Germinal center (tissue), 1 donor: ENCODE measurements at regions not wholly inside any gene's neighbourhood (a gene's known extent, or its start where the extent isn't known, plus 50 kb on each side); places are given as distances from the start of the nearest gene placed in this dataset.

Experiments
- DNase-seq: peaks from one replicate; pipeline ENCODE4 v3.0.0; 2012; ENCODE audit warnings: mixed read lengths, low spot score

DNA sequence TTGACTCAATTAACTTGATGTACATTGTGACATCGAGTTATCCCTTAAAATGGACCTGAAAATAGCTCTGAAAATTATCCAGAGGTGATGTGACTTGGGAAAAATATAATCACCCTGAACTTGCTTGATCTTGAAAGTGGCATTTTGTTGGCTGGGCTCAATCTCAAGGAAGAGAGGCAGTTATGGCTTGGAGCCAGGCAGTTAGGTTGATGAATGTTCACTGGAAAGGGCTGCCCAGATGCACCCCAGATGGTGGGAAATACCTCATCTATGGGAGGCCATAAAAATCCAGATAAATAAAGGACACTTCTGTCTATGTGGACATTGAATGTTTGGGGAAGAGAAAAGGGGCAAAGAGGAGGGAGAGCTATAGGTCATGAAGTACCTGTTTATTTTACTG is 55.7 kb upstream of the OR5AN1 start:
- no peak for DNase-seq

DNA sequence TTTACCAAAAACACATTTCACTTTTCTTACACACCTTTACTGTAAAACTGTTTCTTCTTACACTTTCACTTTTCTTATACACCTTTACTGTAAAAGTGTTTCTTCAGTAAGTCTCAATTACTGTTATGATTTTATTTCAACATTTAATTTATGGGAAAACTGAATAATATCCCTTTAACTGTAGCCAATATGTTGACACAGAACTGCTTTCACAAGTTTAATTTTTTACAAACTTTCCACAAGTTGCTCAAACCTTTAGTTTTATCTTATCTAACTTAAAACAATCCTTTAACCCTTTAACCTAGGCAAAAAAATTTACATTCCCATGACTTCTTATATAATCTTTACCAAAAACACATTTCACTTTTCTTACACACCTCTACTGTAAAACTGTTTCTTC is 63.3 kb upstream of the OR5AN1 start:
- DNase-seq, result no peak

DNA sequence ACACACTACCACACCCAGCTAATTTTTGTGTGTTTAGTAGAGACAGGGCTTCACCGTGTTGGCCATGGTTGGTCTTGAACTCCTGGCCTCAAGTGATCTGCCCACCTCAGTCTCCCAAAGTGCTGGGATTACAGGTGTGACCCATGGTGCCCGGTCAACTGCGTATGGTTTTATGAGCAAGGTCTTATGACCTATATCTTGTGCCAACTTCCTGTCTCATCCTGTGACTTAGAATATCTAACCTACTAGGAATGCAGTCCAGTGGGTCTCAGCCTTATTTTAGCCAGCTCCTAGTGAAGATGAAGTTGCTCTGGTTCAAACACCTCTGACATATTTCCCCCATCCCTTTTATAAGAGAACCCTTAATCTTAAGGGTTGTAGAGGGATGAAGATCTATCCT is 66.1 kb upstream of the OR5AN1 start:
- no peak for DNase-seq

DNA sequence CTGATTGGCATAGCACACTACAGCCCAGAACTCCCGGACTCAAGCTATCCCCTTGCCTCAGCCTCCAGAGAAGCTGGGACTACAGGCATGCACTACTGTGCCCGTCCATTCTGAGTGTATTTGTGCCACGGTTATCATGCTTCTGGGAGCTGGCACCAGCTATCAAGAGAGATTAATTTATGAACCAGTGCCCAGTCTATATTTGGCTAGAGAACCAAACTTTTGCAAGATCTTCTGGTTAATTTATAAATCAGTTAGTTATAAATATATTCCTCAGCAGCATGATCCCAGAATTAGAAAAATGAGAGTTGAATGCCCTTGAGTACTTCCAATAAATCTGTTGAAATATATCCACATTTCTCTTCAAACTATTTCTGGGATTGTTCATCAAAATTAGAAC is 67.5 kb upstream of the OR5AN1 start:
- DNase-seq, result no peak

DNA sequence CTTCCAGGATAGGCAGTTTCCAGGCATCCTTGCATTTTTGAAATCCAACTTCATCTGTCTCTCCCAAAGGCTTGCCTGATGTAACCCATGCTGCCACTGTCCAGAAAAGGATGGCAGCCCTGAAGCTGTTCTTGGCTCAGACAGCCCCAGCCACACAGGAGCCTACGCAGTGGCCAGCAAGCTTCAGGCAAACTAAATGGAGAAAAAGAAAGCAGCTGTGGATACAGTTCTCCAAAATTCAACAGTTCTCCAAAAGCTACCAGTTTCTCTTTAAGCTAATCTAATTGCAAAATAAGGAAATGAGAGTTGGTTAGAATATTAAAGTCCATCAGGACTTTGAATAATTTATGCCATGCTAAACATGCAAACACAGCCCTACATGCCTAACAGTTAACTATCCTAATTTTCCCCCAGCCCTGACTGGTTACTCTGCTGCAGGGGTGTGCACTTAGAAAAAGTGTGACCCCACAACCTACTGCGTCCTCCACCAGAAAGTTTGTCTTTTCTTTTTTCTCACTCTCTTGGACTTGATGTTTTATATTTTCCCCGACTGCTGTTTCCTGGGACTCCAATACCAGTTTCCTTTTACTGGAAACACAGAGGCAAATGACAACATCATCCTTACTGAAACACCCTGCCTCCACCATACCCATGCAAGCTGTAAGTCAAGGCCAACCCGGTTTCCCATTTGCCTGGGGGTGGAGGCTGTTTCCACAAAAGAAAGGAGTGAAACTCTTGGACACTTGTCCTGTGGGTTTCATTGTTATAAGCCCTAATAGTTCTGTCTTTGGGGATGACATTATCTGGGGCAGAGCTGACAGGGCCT is 69.1 kb upstream of the OR5AN1 start:
- DNase-seq, result peak; percentile 47

DNA sequence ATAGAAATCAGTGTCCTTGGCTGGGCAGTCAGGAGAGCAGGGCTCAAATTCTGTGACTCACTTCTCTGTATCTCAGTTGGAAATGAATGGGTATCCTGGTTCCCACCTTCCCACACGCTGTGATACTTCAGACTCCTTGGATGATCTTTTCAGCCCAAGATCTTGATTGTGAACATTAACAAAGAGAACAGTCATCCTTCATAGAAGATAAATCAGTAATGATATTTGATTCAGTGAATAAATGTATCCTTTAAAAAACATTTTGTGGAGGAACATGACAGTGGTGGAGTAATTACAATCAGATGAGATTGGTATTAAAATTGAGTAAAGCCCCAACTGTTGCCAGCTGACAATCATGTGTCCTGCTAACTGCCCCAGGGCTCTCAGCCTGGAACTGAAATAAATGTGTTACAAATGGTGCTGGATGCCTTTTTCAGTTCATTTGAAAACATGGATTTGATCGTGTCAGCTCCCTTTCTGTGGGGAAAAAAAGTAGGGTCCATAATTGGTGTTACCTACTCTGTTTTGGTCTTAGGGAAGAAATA is 72.9 kb upstream of the OR5AN1 start:
- no peak for DNase-seq

DNA sequence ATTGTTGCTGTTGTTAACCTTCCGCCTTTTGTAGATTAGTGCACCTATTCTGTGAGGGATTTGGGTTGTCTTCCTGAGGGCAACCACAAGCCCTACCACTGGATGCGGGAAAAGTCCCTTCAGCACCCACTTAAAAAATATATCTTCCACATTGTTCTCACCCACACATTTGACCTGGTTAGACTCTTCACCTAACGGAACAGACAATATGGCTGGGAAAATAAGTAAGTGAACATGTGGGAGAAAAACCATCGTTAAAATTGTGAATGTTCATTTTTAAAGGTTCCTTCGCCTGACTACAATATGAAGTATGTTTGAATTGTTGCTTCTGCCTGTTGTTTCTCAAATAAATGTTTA is 72.0 kb upstream of the MPEG1 start:
- DNase-seq, result no peak

DNA sequence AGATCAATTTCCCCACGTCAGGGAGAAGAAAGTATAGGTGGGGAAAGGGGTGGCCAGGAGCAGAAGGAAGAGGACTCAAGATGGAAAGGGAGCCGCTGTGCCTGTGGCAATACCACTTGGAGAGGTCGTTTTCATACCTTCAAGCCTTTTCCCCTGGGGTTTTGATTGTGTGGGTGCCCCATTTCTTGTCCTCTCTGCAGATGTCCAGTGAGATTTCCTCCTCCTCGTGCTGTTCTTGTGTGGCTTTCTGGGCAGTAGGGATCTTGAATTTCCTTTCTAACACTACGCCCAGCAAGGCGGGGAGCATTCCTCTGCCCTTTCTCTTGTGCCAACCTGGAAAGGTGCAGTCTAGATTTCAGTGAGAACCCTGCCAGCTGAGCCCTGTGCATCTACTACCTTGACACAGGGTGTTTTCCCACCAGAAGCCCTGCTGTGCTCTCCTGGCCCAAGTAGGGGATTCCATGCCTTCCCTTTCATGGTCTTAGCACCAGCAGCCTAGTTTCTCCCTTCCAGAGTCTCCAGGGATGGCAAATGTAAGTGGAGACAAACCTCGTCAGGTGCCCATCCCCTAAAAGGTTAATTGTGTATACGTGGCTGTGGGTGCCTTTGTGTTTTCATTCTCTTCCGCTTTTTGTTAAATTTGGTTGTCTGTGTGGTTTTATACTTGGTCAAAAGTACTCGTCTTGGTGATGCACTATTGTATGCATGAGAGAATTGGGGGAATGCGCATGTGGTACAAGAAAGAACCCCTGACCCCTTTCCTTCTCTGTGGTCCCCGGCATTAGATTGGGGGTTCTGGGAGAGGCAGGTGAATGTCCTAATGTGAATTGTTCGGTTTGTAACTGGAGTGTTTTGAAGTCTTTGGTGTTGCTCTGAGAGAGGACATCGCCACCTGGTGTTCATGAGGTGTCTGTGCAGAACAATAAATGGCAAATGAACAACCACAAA is 71.4 kb upstream of the MPEG1 start:
- peak; percentile 63 for DNase-seq

DNA sequence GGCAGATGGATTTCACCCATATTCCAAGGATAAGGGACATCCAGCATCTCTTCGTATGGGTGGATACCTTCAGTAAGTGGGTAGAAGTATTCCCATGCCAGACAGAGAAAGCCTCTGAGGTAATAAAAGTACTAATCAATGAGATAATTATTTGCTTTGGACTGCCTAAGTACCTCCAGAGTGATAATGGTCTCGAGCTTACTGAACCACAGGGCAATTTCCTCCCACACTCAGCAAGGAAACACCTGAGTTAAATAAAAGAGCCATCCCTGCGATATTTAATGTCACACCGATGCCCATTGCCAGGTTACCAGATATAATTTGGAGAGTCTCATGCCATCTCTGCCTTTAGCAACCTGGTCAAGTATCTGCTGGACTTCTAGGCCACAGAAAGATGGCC is 70.6 kb upstream of the MPEG1 start:
- no peak for DNase-seq

DNA sequence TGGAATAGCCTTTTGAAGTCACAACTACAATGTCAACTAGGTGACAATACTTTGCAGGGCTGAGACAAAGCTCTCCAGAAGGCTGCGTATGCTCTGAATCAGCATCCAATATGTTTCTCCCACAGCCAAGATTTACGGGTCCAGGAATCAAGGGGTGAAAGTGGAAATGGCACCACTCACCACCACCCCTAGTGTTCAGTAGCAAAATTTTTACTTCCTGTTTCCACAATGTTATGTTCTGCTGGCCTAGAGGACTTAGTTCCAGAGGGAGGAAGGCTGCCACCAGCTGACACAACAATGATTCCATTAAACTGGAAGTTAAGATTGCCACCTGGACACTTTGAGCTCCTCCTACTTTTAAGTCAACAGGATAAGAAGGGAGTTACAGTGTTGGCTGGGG is 68.5 kb upstream of the MPEG1 start:
- DNase-seq, result no peak

DNA sequence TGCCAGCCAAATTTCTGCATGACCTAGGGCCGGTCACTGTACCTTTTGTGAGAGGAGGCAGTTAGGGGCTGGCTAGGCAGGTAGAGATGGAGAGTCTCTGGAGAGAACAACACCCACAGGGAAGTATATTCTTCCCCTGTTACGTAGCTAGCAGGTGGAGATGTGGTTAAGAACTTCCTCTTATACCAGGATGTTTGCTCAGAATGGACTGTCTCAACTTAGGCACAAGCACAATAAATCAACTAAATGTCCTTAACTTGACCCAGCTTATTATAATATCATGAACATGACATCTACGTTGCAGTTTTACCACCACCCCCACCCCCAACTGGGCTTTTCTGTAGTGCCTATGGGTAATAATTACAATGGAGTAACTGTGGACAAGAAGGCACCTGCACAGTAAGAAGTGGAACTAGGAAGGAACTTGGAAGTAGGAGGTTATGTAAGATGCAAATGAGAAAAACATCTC is 60.7 kb upstream of the MPEG1 start:
- peak; percentile 69 for DNase-seq

DNA sequence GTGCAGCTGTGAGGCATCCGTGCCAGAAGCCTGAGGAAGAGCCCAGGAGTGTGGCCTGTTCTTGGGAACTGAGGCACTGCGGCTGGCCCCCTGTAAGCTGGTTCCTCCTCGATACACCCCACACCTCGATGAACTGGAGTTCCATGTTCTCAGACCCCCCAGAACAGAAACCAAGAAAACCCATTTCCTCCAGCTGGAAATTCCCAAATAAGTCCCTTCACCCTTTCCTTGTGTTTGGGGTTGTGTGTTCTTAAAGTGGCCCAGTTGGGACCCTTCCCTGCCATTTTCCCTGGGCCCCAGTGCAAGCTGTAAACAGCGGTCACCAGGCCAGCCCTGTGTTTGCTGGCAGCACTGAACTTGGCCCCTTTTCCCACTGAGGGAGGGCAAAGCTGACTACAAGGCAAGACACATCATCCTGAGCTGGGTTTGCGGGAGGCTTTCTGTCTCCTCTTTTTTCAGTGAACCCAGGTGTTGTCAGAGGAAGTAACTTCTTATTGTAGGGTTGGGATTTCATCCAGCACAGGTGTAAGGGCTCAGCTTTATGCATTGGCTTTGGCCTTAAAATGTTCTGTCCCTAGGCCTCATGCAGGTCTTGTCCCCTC is 60.1 kb upstream of the MPEG1 start:
- no peak for DNase-seq

DNA sequence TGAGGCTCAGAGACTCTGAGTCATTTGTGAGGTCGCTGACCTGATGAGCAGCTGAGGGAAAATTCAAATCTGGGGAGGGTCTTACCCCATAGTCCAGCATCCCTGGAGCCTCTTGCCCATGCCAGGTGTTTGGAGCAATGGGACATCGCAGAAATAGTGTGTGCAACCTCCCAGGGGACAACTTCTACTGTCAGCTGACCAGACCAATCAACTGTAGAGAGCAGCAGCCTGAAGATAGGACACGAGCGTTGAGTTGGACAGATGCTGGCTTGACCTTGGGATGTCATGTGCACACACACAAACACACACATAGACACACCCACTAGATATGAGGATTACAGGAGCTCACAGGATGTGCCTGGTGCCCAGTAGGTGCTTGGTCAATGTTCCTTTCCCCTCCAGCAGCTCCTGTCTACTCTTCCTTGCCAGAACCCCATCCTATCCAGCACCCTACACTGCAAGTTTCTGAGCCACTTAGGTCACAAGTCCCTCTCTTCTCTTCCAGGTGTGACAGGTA is 59.1 kb upstream of the MPEG1 start:
- DNase-seq, result peak; percentile 26

DNA sequence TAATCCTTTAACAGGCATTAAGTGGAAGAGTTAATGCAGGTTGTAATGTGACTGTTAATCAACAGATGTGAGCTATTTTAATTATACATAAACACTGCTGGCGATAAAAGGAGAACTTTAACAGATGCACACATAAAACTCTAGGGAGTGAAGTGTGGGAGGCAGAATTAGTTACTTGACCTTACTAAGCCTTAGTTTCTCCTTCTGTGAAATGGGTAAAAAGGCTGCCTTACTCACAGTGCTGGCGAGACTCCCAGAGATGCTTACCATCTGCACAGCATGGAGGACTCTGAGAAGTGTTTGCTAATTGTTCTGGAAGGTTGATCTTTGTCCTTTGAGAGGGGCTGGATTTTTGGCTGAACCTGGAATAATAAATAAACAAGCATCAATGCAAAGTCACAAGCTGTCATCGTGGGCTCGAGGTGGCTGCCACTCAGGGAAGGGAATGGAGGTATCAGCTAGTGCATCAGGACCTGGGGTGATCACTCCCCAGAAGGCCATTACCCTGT is 58.6 kb upstream of the MPEG1 start:
- DNase-seq, result peak; percentile 31

DNA sequence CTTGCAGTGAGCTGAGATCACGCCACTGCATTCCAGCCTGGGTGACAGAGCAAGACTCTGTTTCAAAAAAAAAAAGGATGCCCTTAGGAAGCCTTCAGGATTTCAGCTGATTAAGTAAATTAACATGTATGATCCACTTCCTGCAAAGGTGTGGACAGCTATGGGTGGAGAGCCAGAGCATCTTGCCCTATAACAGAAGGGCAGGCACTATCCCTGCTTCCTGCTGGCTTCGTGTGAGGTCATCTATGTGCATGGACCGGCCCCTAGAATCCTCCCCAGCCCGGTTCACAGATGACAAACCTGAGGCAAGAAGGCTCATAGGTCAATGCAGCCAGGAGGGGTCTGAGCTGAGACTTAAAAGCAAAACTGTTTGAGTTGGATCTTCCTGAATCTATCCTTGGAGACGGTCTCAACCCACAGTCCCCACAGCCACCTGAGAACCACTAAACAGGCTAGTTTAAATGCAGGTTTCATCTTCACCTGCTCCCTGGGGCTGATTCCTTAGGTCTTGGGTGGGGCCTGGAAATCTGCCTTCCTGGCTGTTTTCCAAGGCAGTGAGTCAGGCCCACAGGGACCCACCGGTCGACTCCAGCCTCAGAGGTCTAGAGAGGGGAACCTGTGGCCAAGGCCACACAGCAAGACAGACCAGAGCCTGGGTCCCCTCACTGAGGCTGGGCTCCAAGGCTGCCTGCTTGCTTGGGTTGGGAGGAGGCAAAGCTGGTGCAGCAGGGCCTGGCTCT is 55.2 kb upstream of the MPEG1 start:
- no peak for DNase-seq

DNA sequence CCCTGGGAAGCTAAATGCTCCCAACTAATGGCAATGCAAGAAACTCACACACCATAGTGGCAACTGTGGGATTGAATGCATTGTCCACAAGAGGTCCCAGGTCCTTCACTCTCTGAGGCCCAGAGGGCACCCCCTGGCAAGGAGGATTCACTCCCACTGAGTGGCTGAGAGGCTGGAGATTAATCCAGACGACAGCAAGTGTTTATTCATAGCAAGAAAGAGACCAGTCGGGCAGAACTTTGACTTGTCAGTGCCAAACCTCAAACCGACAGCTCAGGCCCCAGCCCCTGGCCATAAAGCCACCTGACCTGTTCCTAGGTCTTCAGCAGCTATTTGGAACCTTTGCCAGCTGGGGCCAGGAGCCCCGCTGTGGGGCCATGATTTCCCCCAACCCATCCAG is 54.5 kb upstream of the MPEG1 start:
- no peak for DNase-seq

DNA sequence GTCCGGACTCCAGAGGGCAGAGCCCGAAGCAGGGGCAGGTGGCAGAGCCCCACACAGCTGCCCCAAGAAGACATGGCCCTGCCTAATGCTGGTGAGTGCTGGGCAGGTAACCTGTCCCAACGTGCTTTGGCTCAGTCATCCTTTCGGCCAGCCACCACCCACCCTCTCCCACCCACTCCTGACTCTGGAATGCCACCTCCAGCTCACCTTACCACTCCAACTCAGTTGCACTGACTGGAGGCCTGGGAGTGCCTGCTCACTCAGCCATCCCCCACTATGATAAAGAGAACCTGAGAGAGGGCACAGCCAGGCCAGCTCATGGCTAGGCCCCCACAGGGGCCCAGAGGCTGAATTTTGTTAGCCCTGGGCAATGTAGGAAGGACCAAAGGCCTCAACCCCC is 53.8 kb upstream of the MPEG1 start:
- DNase-seq, result no peak

DNA sequence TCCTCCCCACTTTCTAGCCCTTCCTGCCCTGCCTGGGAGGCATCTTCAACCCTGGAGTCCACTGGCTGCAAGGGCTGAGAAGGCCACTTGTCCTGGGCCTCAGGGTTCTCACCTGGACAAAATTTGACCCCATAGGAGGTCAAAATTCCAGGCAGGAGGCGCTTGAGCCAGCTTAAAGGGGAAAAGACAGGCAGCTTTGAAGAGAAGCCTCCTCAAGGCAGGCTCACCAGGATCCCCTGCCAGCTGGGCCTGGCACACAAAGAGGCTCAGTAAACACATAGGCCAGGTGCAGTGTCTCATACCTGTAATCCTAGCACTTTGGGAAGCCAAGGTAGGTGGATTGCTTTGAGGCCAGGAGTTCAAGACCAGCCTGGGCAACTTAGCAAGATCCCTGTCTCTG is 53.0 kb upstream of the MPEG1 start:
- DNase-seq, result no peak

DNA sequence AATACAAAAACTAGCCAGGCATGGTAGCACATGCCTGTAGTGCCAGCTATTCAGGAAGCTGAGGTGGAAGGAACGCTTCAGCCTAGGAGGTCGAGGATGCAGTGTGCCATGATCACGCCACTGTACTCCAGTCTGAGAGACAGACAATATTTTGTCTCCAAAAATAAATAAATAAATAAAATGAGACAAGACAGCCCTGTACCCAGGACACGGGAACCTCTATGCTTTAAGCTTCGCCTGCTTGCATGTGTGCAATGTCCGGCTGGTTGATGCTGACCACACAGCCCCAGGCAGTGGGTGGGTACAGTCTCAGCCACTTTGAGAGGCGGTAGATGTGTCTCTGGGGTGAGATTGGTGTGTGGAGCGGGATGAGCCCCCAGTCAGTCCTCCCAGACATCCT is 52.0 kb upstream of the MPEG1 start:
- DNase-seq, result no peak

DNA sequence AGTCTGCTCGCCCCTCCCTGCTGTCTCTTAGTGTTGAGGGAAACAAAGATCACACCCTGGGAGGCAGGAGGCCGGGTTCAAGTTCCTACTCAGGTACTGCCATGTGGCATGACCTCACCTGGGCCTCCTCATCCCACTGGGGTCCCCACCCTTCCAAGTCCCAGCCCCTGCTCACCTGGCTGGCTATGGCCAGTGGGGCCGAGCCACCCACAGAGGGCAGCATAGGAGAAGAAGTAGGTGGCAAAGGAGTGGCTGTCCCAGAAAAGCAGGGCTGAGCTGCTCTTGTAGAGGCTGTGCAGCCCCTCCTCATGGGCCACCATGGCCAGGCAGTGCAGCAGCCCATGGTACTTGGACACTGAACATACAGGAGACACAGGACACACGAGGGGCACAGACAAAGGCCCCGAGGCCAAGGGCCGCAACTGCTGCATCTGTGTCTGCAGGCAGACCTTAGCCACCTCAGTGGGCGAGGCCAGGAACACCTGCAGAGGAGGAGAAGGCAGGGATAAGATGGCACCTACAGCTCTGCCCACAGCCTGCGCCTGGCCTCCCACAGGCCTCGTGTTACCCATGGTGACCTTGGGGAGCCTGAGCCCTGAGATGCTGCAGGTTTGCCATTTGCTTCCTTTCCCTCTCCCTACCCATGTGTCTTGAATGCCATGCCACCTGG is 50.6 kb upstream of the MPEG1 start:
- no peak for DNase-seq
